GM23338 (cell line): ENCODE measurements at regions not wholly inside any gene's neighbourhood (a gene's known extent, or its start where the extent isn't known, plus 50 kb on each side); places are given as distances from the start of the nearest gene placed in this dataset.
A peak's percentile ranks its signal among the peaks of the same experiment; 100 is the strongest.
"Not testable (repeated sequence)": the region's sequence is repeated elsewhere in the genome, so short reads cannot be mapped to it uniquely, and the experiment has no call there.

ENCODE experiments used
- ATAC-seq: fragments of 200-7000 bp; cut with Tn5 transposase; 3 replicates; pipeline ENCODE4 v1.9.1; 2020
- DNase-seq: peaks from one replicate; pipeline ENCODE4 v3.0.0-alpha.2; 2015; ENCODE audit warnings: low spot score
- H2AFZ ChIP-seq: fragments of 200-600 bp; sonication (generic); 2 replicates; pipeline ENCODE4 v1.8.0; 2016; ENCODE audit warnings: antibody characterized with exemption, mild to moderate bottlenecking, moderate library complexity
- H3F3A ChIP-seq: fragments of 200-600 bp; sonication (generic); replicated peaks from 2 replicates; pipeline ENCODE4 v1.8.0; 2017; ENCODE audit warnings: antibody characterized with exemption, mixed run types, low read depth
- H3K27ac ChIP-seq: fragments of 200-600 bp; sonication (generic); 2 replicates; pipeline ENCODE4 v1.6.1; 2016; ENCODE audit warnings: low read depth
- H3K27me3 ChIP-seq: fragments of 200-600 bp; sonication (generic); 2 replicates; pipeline ENCODE4 v1.8.0; 2016; ENCODE audit warnings: mild to moderate bottlenecking, mixed run types, moderate library complexity; ENCODE audit not compliant: insufficient read depth
- H3K36me3 ChIP-seq: fragments of 200-600 bp; sonication (generic); 2 replicates; pipeline ENCODE4 v1.8.0; 2016; ENCODE audit warnings: mild to moderate bottlenecking; ENCODE audit not compliant: insufficient read depth
- H3K4me1 ChIP-seq: fragments of 200-600 bp; sonication (generic); 2 replicates; pipeline ENCODE4 v1.8.0; 2016; ENCODE audit warnings: mild to moderate bottlenecking, moderate library complexity; ENCODE audit not compliant: insufficient read depth
- H3K4me2 ChIP-seq: fragments of 200-600 bp; sonication (generic); 2 replicates; pipeline ENCODE4 v1.7.1; 2017; ENCODE audit warnings: mixed run types
- H3K4me3 ChIP-seq: fragments of 200-600 bp; sonication (generic); 2 replicates; pipeline ENCODE4 v1.6.1; 2016; ENCODE audit warnings: mixed run types
- H3K79me2 ChIP-seq: fragments of 200-600 bp; sonication (generic); replicated peaks from 2 replicates; pipeline ENCODE4 v1.8.0; 2017; ENCODE audit warnings: mild to moderate bottlenecking; ENCODE audit not compliant: insufficient read depth
- H3K9me2 ChIP-seq: fragments of 200-600 bp; sonication (generic); 2 replicates; pipeline ENCODE4 v1.8.0; 2017; ENCODE audit not compliant: insufficient read depth
- H4K20me1 ChIP-seq: fragments of 200-600 bp; sonication (generic); replicated peaks from 2 replicates; pipeline ENCODE4 v1.8.0; 2017; ENCODE audit warnings: mild to moderate bottlenecking; ENCODE audit not compliant: insufficient read depth
- H3K27ac Mint-ChIP-seq: 2 replicates; pipeline ENCODE4 v1.8.0; 2020; ENCODE audit warnings: inconsistent platforms, mild to moderate bottlenecking, moderate library complexity, mixed read lengths
- H3K27me3 Mint-ChIP-seq: 3 replicates; pipeline ENCODE4 v1.8.0; 2022; ENCODE audit warnings: low read depth, mild to moderate bottlenecking, moderate library complexity, mixed read lengths, inconsistent platforms; ENCODE audit not compliant: insufficient read depth, poor library complexity
- H3K36me3 Mint-ChIP-seq: 3 replicates; pipeline ENCODE4 v1.8.0; 2021; ENCODE audit warnings: low read depth, mild to moderate bottlenecking, inconsistent platforms, moderate library complexity, mixed read lengths
- H3K4me1 Mint-ChIP-seq: 3 replicates; pipeline ENCODE4 v1.8.0; 2020; ENCODE audit warnings: mild to moderate bottlenecking, inconsistent platforms, mixed read lengths
- H3K4me3 Mint-ChIP-seq: 3 replicates; pipeline ENCODE4 v1.8.0; 2021; ENCODE audit warnings: moderate library complexity, mild to moderate bottlenecking, inconsistent platforms, mixed read lengths
- H3K9me3 Mint-ChIP-seq: 3 replicates; pipeline ENCODE4 v1.8.0; 2020; ENCODE audit warnings: moderate library complexity, mild to moderate bottlenecking, inconsistent platforms, mixed read lengths
- EZH2phosphoT487 ChIP-seq: fragments of 200-600 bp; sonication (generic); IDR thresholded peaks from one replicate; pipeline ENCODE4 v1.8.1; 2018; ENCODE audit warnings: antibody characterized with exemption; ENCODE audit not compliant: unreplicated experiment
- JUNB ChIP-seq: IDR thresholded peaks from one replicate; pipeline ENCODE4 v1.6.1; 2016; ENCODE audit warnings: antibody characterized with exemption; ENCODE audit not compliant: unreplicated experiment
- STAT1 ChIP-seq: IDR thresholded peaks from one replicate; pipeline ENCODE4 v1.6.1; 2016; ENCODE audit warnings: antibody characterized with exemption; ENCODE audit not compliant: unreplicated experiment
- ZNF462 ChIP-seq: fragments of 250-450 bp; sonication (Bioruptor Pico); IDR thresholded peaks from 2 replicates; pipeline ENCODE4 v1.5.0; 2020; ENCODE audit warnings: mild to moderate bottlenecking, moderate library complexity

GRCh38 chr7:51918581-51918980, 602.0 kb upstream of the COBL start (continued):
- no peak for TF ChIP-seq STAT1

DNA sequence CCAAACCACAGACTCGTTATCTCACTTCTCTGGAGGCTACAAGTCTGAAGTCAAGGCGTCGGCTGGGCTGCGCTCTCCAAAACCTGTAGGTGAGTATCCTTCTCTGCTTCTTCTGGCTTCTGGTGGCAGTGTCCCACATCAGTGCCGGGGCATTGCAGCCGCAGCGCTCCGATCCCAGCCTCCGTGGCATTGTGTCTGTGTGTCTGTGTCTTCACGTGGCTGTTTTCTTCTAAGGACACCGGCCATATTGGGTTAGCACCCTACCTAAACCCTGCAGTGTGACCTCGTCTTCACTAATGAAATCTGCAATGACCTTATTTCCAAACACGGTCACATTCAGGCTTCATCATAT, 584.9 kb upstream of the COBL start:
- ATAC-seq (no peak), DNase-seq (no peak)
- Mint-ChIP-seq H3K9me3 (peaks cover 7% of the 10 kb centered on the region; the same call in 2 of the 3 replicates), H3K4me3 (no peak overlapping the region), H3K27ac (no peak overlapping the region), H3K4me1 (peaks cover 3% of the 10 kb centered on the region; the same call in 2 of the 3 replicates), H3K27me3 (peaks cover 2% of the 10 kb centered on the region), H3K36me3 (no peaks in the 10 kb centered on the region; the same call in 2 of the 3 replicates)
- H2AFZ ChIP-seq: 0 out of 2 replicates have a peak overlapping the region, but pooled peaks have one; percentile 43
- no peak overlapping the region for H3K27ac ChIP-seq
- no peaks in the 10 kb centered on the region for H3K79me2 ChIP-seq
- H3K4me1 ChIP-seq: no peaks in the 10 kb centered on the region
- no peaks in the 10 kb centered on the region for H3F3A ChIP-seq
- H3K9me2 ChIP-seq: no peaks in the 10 kb centered on the region; the same call in 1 of the 2 replicates
- TF ChIP-seq JUNB: no peak
- no peak for TF ChIP-seq ZNF462 (CRISPR knock-in tag)
- no peak for TF ChIP-seq EZH2phosphoT487
- no peak overlapping the region for H3K4me3 ChIP-seq
- no peak overlapping the region for H3K4me2 ChIP-seq
- H4K20me1 ChIP-seq: no peaks in the 10 kb centered on the region
- no peaks in the 10 kb centered on the region for H3K27me3 ChIP-seq
- H3K36me3 ChIP-seq: no peaks in the 10 kb centered on the region

- H3K27ac Mint-ChIP-seq, DNase-seq, H3K27me3 Mint-ChIP-seq, H3K4me1 Mint-ChIP-seq, H3K36me3 Mint-ChIP-seq, H3K9me2 ChIP-seq, H3K27ac ChIP-seq, H3K4me1 ChIP-seq, H3K4me3 Mint-ChIP-seq, ATAC-seq, H3F3A ChIP-seq, H3K4me2 ChIP-seq, H3K4me3 ChIP-seq, H3K9me3 Mint-ChIP-seq, H3K79me2 ChIP-seq, H3K36me3 ChIP-seq, H4K20me1 ChIP-seq, H3K27me3 ChIP-seq, H2AFZ ChIP-seq: not testable (repeated sequence)
Observed at GRCh38 chr7:51900755-51901488, 584.3 kb upstream of the COBL start.
